GM10248 (cell line): ENCODE measurements at regions not wholly inside any gene's neighbourhood (a gene's known extent, or its start where the extent isn't known, plus 50 kb on each side); places are given as distances from the start of the nearest gene placed in this dataset.

ENCODE experiments used
- CTCF ChIA-PET: fragments of 300-600 bp; sonication (Branson Sonifier 250); formaldehyde crosslinking; extraction: SDS; loops from one replicate; lab custom pipeline; 2021; ENCODE audit warnings: antibody characterized with exemption; lab: Yijun Ruan, JAX
- POLR2A ChIA-PET: fragments of 350-650 bp; sonication (Branson Sonifier 250); formaldehyde crosslinking; extraction: SDS; loops from one replicate; lab custom pipeline; 2020; ENCODE audit warnings: antibody characterized with exemption; lab: Yijun Ruan, JAX
- DNase-seq: peaks from one replicate; pipeline ENCODE4 v3.0.0; 2012; ENCODE audit errors: extremely low spot score
- TF ChIP-seq, protein P1 (sequence below): IDR thresholded peaks from 2 replicates; pipeline ENCODE4 v1.5.1; 2012; ENCODE audit warnings: mild to moderate bottlenecking, low read depth; ENCODE audit errors: extremely low read depth, missing control alignments, control extremely low read depth

DNA sequence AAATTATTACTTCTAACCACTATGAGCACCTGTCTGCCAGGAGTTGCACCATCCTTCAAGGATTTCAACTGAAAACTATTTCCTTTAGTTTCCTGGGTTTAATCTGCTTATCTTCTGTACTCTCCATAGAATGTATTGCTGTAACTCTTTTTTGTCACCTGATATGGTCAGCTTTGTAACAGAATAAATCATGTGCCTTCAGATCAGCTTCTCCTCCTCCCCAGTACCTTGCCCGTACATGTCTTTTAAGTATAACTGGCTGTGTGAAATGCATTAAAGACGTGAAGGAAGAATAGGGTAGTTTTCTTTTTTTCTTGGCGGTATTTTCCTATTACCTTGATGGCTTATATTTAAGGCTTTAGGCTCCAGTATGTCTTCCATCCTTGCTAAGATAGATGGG, 200.3 kb upstream of the NAV3 start:
- TF ChIP-seq, protein P1, sequence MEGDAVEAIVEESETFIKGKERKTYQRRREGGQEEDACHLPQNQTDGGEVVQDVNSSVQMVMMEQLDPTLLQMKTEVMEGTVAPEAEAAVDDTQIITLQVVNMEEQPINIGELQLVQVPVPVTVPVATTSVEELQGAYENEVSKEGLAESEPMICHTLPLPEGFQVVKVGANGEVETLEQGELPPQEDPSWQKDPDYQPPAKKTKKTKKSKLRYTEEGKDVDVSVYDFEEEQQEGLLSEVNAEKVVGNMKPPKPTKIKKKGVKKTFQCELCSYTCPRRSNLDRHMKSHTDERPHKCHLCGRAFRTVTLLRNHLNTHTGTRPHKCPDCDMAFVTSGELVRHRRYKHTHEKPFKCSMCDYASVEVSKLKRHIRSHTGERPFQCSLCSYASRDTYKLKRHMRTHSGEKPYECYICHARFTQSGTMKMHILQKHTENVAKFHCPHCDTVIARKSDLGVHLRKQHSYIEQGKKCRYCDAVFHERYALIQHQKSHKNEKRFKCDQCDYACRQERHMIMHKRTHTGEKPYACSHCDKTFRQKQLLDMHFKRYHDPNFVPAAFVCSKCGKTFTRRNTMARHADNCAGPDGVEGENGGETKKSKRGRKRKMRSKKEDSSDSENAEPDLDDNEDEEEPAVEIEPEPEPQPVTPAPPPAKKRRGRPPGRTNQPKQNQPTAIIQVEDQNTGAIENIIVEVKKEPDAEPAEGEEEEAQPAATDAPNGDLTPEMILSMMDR: no peak
- ChIA-PET CTCF (no interaction called here), POLR2A (no interaction called here)
- no peak for DNase-seq

DNA sequence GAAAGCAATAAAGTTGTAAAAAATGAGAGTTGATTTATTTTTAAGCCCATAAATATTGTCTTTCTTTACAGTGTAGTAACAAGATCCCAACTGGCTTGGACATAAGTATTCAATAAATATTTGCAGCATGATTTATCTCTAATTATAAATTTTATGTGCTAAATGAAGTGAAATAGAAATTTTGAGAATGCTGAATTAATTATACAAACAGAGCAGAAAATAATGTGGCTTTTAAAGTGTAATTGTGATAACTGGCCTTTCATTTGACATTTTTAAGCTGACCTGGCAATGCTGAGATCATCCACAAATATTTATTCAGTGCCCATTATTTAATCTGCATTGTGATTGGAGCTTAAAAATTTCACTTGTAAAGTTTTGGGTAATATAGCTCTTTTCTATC, 201.6 kb upstream of the NAV3 start:
- ChIA-PET POLR2A (no interaction called here), CTCF (no interaction called here)
- no peak for DNase-seq
- TF ChIP-seq, protein P1: no peak

DNA sequence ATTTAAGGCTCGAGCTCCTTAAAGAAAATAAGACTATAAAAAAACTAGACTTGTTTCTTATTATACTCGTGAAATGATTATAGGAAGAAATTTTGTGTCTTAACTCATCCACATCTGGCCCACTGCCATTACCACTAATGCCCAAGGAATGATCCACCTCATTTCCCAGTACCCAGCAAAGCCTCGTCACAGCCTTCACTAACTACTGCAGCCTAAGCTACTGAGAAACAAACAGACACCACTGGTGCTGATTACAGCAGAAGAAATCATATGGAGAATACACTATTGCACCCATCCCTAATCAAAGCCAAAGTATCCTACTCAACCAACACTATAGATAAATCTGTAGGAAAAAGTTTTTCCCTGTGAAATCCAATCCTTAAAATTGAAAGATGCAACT, 205.3 kb upstream of the NAV3 start:
- ChIA-PET CTCF (no interaction called here), POLR2A (no interaction called here)
- no peak for DNase-seq
- TF ChIP-seq, protein P1: no peak

DNA sequence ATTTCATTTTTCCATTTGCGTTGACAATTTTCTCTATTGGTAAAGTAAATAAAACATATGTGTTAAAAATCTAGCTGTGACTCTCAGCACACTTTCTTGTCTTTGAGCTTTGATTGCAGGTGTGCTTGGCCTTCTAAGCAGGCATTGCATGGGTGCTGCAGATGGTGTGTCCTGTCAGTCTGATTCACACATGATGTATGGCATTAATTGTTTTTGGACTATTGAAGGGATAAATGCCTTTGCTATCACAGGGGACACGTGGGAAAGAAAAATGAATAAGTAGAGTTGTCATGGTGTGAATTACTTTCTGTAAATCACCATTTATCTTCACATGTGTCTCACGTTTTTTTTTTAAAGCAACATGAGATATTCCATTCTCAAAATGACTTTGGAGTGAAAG, 211.3 kb upstream of the NAV3 start:
- CTCF ChIA-PET: interaction anchor here (1.2 to 1.3 kb wide), 2 partner anchors 12 to 18 kb away, joined by 3 read pairs; no protein-coding TSS in a partner anchor
- POLR2A ChIA-PET: no interaction called here
- DNase-seq: no peak

DNA sequence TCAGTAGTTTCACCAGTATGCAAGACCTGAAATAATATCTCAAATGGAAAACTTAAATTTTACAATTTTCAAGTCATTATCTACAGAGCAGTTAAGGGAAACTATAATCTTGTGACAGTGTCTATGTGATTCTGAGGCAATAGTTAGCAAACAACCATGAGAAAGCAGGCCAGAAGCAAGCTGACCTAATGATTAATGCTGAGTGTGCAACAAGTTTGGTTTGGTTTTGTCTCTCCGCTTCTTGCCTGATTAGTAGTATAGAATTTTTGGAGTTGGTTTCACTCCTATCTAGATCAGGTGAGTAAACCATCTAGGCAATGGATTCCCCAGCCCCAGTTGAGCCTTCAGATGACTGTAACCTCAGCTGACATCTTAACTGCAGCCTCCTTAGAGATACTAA, 212.9 kb upstream of the NAV3 start:
- TF ChIP-seq, protein P1: no peak
- CTCF ChIA-PET: interaction anchor here (1.3 kb wide), 1 partner anchor 13 kb away, joined by 3 read pairs; no protein-coding TSS in a partner anchor
- no peak for DNase-seq
- POLR2A ChIA-PET: no interaction called here

More for the DNA sequence above, 211.3 kb upstream of the NAV3 start:
- TF ChIP-seq, protein P1: no peak

DNA sequence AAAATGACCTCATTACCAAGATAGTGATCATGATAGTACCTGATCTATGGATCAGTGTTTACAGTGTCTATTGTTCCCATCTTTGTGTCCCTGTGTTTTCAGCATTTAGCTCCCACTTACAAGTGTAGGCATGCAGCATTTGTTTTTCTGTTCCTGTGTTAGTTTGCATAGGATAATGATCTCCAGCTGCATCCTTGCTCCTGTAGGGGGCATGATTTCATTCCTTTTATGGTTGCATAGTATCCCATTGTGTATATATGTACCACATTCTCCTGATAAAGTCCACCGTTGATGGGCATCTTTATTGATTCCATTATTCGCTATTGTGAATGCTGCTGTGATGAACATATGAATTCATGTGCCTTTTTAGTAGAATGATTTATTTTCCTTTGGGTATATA, 215.4 kb upstream of the NAV3 start:
- TF ChIP-seq, protein P1: no peak
- no peak for DNase-seq
- POLR2A ChIA-PET: no interaction called here
- CTCF ChIA-PET: interaction anchor here (1.4 kb wide), 1 partner anchor 98 kb away, joined by 3 read pairs; no protein-coding TSS in a partner anchor
